ENCODE measurements at regions not wholly inside any gene's neighbourhood (a gene's known extent, or its start where the extent isn't known, plus 50 kb on each side); places are given as distances from the start of the nearest gene placed in this dataset.

DNA sequence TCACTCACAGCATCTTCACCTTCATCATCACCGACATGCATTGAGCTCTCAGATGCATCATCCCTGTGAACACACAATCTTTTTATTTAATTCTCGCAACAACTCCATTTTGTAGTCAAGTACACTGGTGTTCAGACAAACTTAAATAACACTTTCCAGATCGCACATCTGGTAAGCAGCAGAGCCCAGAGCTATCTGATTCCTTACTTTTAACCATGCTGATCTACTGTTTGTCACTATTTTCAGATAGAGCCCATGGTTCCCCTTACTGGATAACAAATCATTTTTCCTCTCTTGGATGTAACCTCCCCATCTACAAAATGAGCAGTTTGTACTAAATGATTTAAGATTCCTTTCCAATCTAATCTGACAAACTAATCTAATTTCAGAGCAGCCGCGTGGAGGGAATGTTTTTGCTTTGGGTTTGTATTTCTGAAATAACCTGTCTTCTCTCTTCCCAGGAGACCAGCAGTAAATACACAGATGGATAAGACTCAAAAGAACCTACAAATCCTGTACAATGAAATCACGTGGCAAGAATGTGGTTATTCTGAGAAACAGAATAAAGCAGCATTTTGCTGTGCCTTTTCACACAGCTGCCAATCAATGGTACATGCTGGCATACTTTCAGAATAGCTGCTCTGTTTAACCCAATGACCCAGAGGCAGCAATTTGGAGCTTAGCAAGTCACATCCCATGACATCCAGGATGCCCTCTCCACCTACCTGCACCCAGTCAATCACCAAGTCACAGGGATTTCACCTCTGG lies 72.9 kb upstream of the CCL2 start:
- no peak for DNase-seq (ENCODE audit: low spot score)
- ATAC-seq: no peak

DNA sequence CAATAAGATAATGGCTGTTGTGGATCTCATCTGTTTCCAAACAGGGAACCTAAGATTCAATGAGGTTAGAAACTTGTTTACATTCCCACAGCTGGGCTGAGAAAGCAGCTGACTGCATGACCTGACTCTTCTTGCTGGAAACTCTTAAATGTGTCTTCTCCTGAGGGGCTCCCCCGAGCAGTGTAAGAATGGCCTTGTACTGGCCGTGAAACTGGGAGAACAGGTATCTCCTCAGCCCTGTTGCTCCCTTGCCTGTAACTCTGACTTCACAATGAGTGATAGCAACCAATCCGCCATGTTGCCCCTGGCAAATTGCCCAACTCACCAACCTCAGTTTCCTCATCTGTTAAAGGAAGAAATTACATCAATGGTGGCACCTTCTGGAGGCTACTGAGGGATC lies 59.1 kb upstream of the CCL2 start:
- ATAC-seq (no peak), DNase-seq (ENCODE audit: low spot score) (no peak)

DNA sequence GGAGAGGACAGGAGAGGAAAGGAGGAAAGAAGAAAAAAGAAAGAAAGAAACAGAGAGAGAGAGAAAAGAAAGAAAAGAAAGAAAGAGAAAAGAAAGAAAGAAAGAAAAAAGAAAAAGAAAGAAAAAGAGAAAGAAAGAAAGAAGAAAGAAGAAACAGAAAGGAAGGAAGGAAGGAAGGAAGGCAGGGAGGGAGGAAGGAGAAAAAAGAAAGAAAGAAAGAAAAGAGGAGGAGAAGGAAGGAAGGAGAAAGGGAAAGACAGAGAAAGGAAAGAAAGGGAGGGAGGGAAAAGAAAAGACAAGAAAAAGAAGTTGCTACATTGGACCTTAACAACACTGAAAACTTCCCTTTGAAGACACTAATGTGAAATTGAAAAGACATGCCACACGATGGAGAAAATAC lies 56.6 kb upstream of the CCL2 start:
- no peak for DNase-seq (ENCODE audit: low spot score)
- ATAC-seq: no peak

DNA sequence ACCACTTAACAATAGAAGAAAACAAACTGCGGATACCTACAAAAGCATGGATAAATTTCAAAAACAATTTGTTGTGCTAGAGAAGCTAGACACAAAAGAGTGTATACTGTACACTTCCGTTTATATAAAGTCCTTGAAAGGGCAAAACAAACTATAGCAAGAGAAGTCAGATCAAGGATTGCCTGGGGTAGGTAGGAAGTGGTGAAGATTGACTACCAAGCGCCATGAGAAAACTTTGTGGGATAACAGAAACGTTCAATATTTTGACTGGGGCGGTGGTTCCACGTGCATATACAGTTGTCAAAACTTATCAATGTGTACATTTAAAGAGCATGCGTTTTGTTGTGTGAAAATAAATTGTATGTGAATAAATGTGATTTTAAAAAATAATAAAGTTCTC lies 55.6 kb upstream of the CCL2 start:
- no peak for ATAC-seq
- no peak for DNase-seq (ENCODE audit: low spot score)

DNA sequence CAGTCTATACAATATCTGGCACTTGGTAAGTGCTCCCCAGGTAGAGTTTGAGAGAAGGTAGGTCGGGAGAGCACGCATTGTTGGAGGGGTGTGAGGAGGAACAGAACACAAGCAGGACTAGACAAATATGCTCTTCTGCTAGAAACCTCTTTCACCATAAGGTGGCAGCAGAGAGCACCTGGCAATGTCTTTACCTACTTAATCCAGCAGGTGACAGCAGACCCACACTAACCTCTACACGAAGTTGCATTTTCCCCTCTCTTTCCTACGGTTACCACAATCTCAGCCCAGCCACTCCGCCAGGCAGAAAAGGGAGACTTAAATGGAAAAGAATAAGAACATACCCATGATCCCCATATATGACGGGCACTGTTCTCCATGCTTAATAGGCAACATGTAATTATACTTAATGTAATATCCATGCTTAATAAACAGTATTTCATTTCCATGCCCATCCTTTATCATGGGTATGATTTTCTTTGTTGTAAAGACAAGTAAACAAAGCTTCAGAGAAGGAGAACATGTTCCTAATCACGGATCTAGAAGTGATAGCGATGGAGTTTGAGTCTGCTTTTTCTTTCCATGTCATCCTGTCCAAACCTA lies 55.1 kb upstream of the CCL2 start:
- ATAC-seq (peak; percentile 100), DNase-seq (ENCODE audit: low spot score) (peak; percentile 82)

DNA sequence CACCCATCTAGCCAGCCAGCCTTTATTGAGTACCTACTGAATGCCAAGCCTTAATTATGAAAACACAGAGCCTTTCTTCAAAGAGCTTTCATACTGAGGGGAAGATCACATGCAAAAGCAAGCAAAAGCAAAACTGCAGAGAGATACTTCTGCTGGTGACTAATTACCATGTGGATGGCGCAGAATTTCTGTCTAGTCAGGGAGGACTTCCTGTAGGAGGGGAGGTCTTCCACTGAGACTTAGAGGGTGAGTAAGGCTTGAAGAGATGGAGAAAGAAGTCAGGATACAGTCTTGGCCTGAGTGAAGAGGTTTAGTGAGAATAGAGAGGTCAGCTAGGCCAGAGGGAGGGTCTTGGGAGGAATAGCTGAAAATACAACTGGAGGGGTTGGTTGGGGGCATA lies 53.9 kb upstream of the CCL2 start:
- ATAC-seq (no peak), DNase-seq (ENCODE audit: low spot score) (no peak)

DNA sequence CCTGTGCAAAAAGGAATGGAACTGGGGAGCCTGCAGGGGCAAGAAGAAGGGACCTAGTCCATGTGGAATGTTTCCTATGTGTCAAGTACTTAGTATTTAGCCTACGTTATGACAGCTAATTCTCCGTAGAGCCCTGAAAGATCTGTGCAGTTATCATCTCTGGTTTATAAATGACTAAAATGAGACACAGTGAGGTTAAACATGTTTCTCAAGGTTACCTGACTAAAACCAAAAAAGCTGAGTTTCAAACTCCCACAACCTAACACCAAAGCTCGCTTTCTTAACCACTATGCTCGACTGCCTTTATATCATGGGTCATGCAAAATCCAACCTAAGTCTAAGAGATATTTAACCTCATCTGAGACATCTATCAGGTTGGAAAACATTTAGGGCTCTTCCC lies 53.3 kb upstream of the CCL2 start:
- DNase-seq (ENCODE audit: low spot score) (no peak), ATAC-seq (no peak)

DNA sequence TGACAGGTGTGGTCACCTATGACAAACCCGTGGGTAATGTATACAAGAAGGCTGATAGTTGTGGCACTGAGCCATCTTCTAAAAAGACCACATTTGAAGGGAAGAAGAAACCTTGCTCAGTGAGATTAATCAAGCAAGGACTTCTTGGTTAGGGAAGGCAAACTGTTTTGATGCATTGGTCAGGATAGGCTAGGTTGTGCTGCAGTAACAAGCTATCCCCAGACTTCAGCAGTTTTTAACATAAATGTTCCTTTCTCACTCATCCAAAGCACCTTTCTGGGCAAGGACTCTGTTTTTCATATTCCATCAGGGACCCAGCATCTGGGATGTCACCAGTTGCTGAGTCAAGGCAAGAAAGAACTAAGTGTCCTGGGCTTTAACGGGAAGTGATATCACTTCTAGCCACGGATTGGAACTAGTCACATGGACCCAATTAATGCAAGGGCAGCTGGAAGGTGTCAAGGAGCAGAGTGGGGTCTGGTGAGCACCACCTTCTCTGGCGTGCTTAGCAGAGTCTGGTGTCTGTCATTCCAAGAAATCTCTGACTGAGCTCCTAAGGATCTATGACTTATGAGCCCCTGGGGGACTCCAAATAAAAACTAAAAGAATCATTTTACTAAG lies 52.0 kb upstream of the CCL2 start:
- DNase-seq (ENCODE audit: low spot score) (no peak), ATAC-seq (no peak)

DNA sequence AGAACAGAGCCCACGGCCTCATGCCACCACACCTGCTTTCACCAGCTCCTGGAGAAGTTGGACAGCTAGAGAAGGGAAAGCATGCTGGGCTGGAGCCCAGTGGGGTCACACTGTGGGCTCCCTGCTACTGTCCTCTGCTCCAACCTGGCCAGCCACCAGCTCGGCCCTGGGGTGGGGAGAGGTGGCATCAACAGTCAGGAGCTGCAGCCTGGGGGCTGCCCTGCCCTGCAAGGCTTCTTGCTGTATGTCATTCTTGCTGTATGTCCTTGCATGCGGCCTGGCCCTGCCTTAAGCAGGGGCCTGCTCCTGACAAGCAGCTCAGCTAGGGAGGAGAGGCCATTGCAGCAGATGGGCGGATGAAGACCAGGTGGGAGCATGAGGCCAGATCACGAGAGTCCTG lies 50.7 kb upstream of the CCL2 start:
- DNase-seq (ENCODE audit: low spot score) (no peak), ATAC-seq (no peak)

All from left lobe of liver (tissue), 2 donors.